Stimulated activated CD8-positive, alpha-beta memory T cell treated with anti-CD3 and anti-CD28 coated beads, Interleukin-15, amount 100 ng/mL, for 48 hours (primary cell): ENCODE measurements at regions not wholly inside any gene's neighbourhood (a gene's known extent, or its start where the extent isn't known, plus 50 kb on each side); places are given as distances from the start of the nearest gene placed in this dataset.

Experiments used
- DNase-seq, 2 donors: peaks; one replicate each; pipeline ENCODE4 v3.0.0-alpha.2; 2020; ENCODE audit warnings: low read depth in 2 of 2

GRCh38 chr5:133854554-133854953, 113.9 kb downstream of the C5orf15 start:
- DNase-seq = no peak

GRCh38 chr5:133853646-133854365, 114.6 kb downstream of the C5orf15 start:
- DNase-seq = no peak

- no peak for DNase-seq
Observed at GRCh38 chr5:133851521-133851920, 116.9 kb downstream of the C5orf15 start.

GRCh38 chr5:133850811-133851210, 117.6 kb downstream of the C5orf15 start:
- DNase-seq = no peak

- DNase-seq = no peak
Observed at GRCh38 chr5:133849116-133849515, 119.3 kb downstream of the C5orf15 start.

- no peak for DNase-seq
Observed at GRCh38 chr5:133848341-133848811, 120.0 kb downstream of the C5orf15 start.

- DNase-seq = no peak
Observed at GRCh38 chr5:133847886-133848285, 120.5 kb downstream of the C5orf15 start.

GRCh38 chr5:133847301-133847700, 121.1 kb downstream of the C5orf15 start:
- DNase-seq = no peak

- no peak for DNase-seq
Observed at GRCh38 chr5:133846478-133847226, 121.8 kb downstream of the C5orf15 start.

- DNase-seq = no peak
Observed at GRCh38 chr5:133845271-133845670, 123.2 kb downstream of the C5orf15 start.

- no peak for DNase-seq
Observed at GRCh38 chr5:133844836-133845235, 123.6 kb downstream of the C5orf15 start.

- no peak for DNase-seq
Observed at GRCh38 chr5:133843911-133844310, 124.5 kb downstream of the C5orf15 start.

GRCh38 chr5:133842846-133843611, 125.4 kb downstream of the C5orf15 start:
- no peak for DNase-seq

- no peak for DNase-seq
Observed at GRCh38 chr5:133841831-133842750, 126.3 kb downstream of the C5orf15 start.

- no peak for DNase-seq
Observed at GRCh38 chr5:133840168-133840567, 128.3 kb downstream of the C5orf15 start.

- no peak for DNase-seq
Observed at GRCh38 chr5:133839721-133840120, 128.7 kb downstream of the C5orf15 start.

GRCh38 chr5:133839090-133839489, 129.3 kb downstream of the C5orf15 start:
- no peak for DNase-seq

- no peak for DNase-seq
Observed at GRCh38 chr5:133838286-133838685, 130.1 kb downstream of the C5orf15 start.

GRCh38 chr5:133831491-133832224, 136.8 kb downstream of the C5orf15 start:
- DNase-seq = no peak

- DNase-seq = no peak
Observed at GRCh38 chr5:133830911-133831310, 137.5 kb downstream of the C5orf15 start.

GRCh38 chr5:133830281-133830680, 138.1 kb downstream of the C5orf15 start:
- no peak for DNase-seq
